Endothelial cell of umbilical vein (primary cell): ENCODE measurements at regions not wholly inside any gene's neighbourhood (a gene's known extent, or its start where the extent isn't known, plus 50 kb on each side); places are given as distances from the start of the nearest gene placed in this dataset.
"Not testable (repeated sequence)": the region's sequence is repeated elsewhere in the genome, so short reads cannot be mapped to it uniquely, and the experiment has no call there.

Source experiments
- BruUV-seq: library from RNA; stranded (reverse); fragments of 400-500 nt; replicated peaks from 2 replicates; lab custom pipeline; 2021; lab: Mats Ljungman, UMichigan
- CTCF ChIA-PET: fragments of 300-600, 350-600 bp; sonication (Branson Sonifier 250); formaldehyde crosslinking; loops from one replicate; lab custom pipeline; 2021; ENCODE audit warnings: antibody characterized with exemption, inconsistent platforms; lab: Charles Lee
- POLR2A ChIA-PET: fragments of 300-600, 350-600 bp; sonication (Branson Sonifier 250); formaldehyde crosslinking; loops from one replicate; lab custom pipeline; 2021; ENCODE audit warnings: antibody characterized with exemption, inconsistent platforms; lab: Charles Lee
- DNase-seq: peaks from one replicate; pipeline ENCODE4 v3.0.0-alpha.2; 2011; ENCODE audit warnings: low read depth, low spot score
- FAIRE-seq: peaks from 2 replicates; lab custom pipeline; 2011; peaks lifted over from hg19 to GRCh38; lab: Jason Lieb, UNC
- H2AFZ ChIP-seq: 2 replicates; pipeline ENCODE4 v1.6.0; 2012; ENCODE audit warnings: low read depth, low read length, control low read depth, inconsistent platforms
- H3K27ac ChIP-seq: 2 replicates; pipeline ENCODE4 v1.5.1; 2011; ENCODE audit warnings: low read depth, mild to moderate bottlenecking, control low read depth, low read length, moderate library complexity; ENCODE audit not compliant: insufficient read depth
- H3K27me3 ChIP-seq, 2 experiments: 2 replicates each; pipeline versions ENCODE4 v1.6.0 to v1.6.1; 2011; ENCODE audit warnings: low read length in 2 of 2, mixed read lengths in 1 of 2; ENCODE audit not compliant: control insufficient read depth in 2 of 2, insufficient read depth in 2 of 2
- H3K36me3 ChIP-seq, 2 experiments: 2 replicates in 1 of 2; 3 replicates in 1 of 2; pipeline ENCODE4 v1.5.1; 2011; ENCODE audit warnings: low read length in 2 of 2, mild to moderate bottlenecking in 1 of 2, moderate library complexity in 1 of 2; ENCODE audit not compliant: control insufficient read depth in 2 of 2, insufficient read depth in 2 of 2; ENCODE audit errors: extremely low read depth in 1 of 2
- H3K4me1 ChIP-seq: 3 replicates; pipeline ENCODE4 v1.5.1; 2011; ENCODE audit warnings: mild to moderate bottlenecking, low read length; ENCODE audit not compliant: control insufficient read depth, insufficient read depth; ENCODE audit errors: extremely low read depth
- H3K4me2 ChIP-seq: 2 replicates; pipeline ENCODE4 v1.6.1; 2011; ENCODE audit warnings: low read length, control low read depth, mixed read lengths; ENCODE audit not compliant: insufficient read depth
- H3K4me3 ChIP-seq, 3 experiments: fragments of 200-600 bp in 1 of 3; sonication (generic), shearing (Covaris generic) in 1 of 3; replicated peaks in 1 of 3; 2 replicates each; pipeline ENCODE4 v1.5.1; 2011 to 2016; ENCODE audit warnings: control low read depth in 3 of 3, low read length in 3 of 3, mild to moderate bottlenecking in 2 of 3, inconsistent platforms in 1 of 3, low read depth in 1 of 3, moderate library complexity in 1 of 3; ENCODE audit not compliant: insufficient read depth in 1 of 3
- H3K79me2 ChIP-seq: 2 replicates; pipeline ENCODE4 v1.6.0; 2012; ENCODE audit warnings: low read length, inconsistent platforms; ENCODE audit not compliant: control insufficient read depth, insufficient read depth
- H3K9ac ChIP-seq: replicated peaks from 2 replicates; pipeline ENCODE3; 2011; ENCODE audit warnings: low read length, control low read depth; ENCODE audit not compliant: insufficient read depth; ENCODE audit errors: extremely low read depth
- H3K9me1 ChIP-seq: replicated peaks from 3 replicates; pipeline ENCODE4 v1.6.0; 2011; ENCODE audit warnings: mild to moderate bottlenecking, low read length; ENCODE audit not compliant: control insufficient read depth, insufficient read depth; ENCODE audit errors: extremely low read depth
- H3K9me3 ChIP-seq: replicated peaks from 2 replicates; pipeline ENCODE4 v1.5.1; 2012; ENCODE audit warnings: low read length, inconsistent platforms; ENCODE audit not compliant: control insufficient read depth, insufficient read depth
- H4K20me1 ChIP-seq: replicated peaks from 2 replicates; pipeline ENCODE3; 2011; ENCODE audit warnings: mild to moderate bottlenecking, low read length; ENCODE audit not compliant: control insufficient read depth, insufficient read depth; ENCODE audit errors: extremely low read depth
- EZH2 ChIP-seq: IDR thresholded peaks from 2 replicates; pipeline ENCODE4 v1.6.1; 2012; ENCODE audit warnings: borderline replicate concordance, low read depth, mild to moderate bottlenecking, moderate library complexity, low read length, inconsistent platforms; ENCODE audit not compliant: severe bottlenecking
- FOS ChIP-seq: IDR thresholded peaks from 2 replicates; pipeline ENCODE4 v1.6.1; 2011; ENCODE audit warnings: mild to moderate bottlenecking, low read length, moderate library complexity, borderline replicate concordance; ENCODE audit not compliant: insufficient read depth
- GATA2 ChIP-seq: IDR thresholded peaks from 2 replicates; pipeline ENCODE4 v1.7.0; 2011; ENCODE audit warnings: low read depth, mild to moderate bottlenecking, moderate library complexity, mixed read lengths, low read length; ENCODE audit not compliant: insufficient read length, insufficient read depth
- JUN ChIP-seq: IDR thresholded peaks from 2 replicates; pipeline ENCODE4 v1.6.1; 2011; ENCODE audit warnings: borderline replicate concordance, low read depth; ENCODE audit not compliant: insufficient read length, insufficient read depth
- MYC ChIP-seq: IDR thresholded peaks from one replicate; pipeline ENCODE4 v1.6.1; 2011; ENCODE audit warnings: mild to moderate bottlenecking, low read depth, low read length
- POLR2A ChIP-seq: IDR thresholded peaks from 2 replicates; pipeline ENCODE4 v1.6.1; 2012; ENCODE audit warnings: low read depth, mild to moderate bottlenecking, control low read depth, low read length
- POLR2AphosphoS5 ChIP-seq: IDR thresholded peaks from 2 replicates; pipeline ENCODE4 v1.6.1; 2012; ENCODE audit warnings: low read depth, mild to moderate bottlenecking, control low read depth, low read length, moderate library complexity; ENCODE audit not compliant: insufficient read depth
- dilution Hi-C: fragments of 300-500 bp; cut with MboI; formaldehyde crosslinking; loops from one replicate; pipeline ENCODE4 v1.15.0; 2019; ENCODE audit warnings: low sequenced_read_pairs; ENCODE audit not compliant: extremely low pct_ligation_motif_present
- intact Hi-C: fragments of 100-400 bp; cut with micrococcal nuclease; formaldehyde crosslinking; loops from one replicate; pipeline ENCODE4 v1.10.0; 2022
- TF ChIP-seq, protein P1 (sequence below): IDR thresholded peaks from 2 replicates; pipeline ENCODE4 v1.6.1; 2011; ENCODE audit not compliant: insufficient read depth, insufficient read length
- TF ChIP-seq, protein P2 (sequence below), 2 donors: IDR thresholded peaks; 1 replicate in 1 of 2; 2 replicates in 1 of 2; pipeline ENCODE4 v1.5.1; 2011; ENCODE audit warnings: low read length in 2 of 2, mild to moderate bottlenecking in 2 of 2, moderate library complexity in 2 of 2, control low read depth in 1 of 2, inconsistent platforms in 1 of 2, low read depth in 1 of 2; ENCODE audit not compliant: insufficient read depth in 1 of 2; ENCODE audit errors: extremely low read depth in 1 of 2

DNA sequence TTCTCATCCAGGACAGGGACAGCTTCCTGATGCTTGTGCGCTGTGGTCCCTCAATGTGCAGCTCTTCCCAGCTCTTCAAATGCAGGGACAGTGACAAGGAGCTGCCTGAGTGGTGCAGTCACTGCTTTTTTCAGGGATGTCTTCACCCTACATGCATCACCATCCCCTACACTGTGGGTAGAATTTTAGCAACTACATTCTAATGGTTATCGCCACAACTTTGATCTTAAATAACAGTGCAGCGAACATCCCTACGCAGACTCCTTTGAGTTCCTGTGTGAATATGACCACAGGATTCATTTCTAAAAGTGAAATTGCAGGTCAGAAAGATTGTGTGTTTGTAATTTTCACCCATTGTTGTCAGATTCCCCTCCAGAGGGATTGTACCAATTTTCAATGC is 90.9 kb downstream of the GGTLC2 start:
- H3K27ac ChIP-seq, DNase-seq, CTCF ChIA-PET, H4K20me1 ChIP-seq, H3K36me3 ChIP-seq, POLR2A ChIA-PET, H3K27me3 ChIP-seq, FAIRE-seq, H3K9ac ChIP-seq, H3K79me2 ChIP-seq, H3K4me1 ChIP-seq, H3K9me3 ChIP-seq, intact Hi-C loops, H3K4me3 ChIP-seq, H2AFZ ChIP-seq, dilution Hi-C loops, BruUV-seq, H3K4me2 ChIP-seq, H3K9me1 ChIP-seq: not testable (repeated sequence)

DNA sequence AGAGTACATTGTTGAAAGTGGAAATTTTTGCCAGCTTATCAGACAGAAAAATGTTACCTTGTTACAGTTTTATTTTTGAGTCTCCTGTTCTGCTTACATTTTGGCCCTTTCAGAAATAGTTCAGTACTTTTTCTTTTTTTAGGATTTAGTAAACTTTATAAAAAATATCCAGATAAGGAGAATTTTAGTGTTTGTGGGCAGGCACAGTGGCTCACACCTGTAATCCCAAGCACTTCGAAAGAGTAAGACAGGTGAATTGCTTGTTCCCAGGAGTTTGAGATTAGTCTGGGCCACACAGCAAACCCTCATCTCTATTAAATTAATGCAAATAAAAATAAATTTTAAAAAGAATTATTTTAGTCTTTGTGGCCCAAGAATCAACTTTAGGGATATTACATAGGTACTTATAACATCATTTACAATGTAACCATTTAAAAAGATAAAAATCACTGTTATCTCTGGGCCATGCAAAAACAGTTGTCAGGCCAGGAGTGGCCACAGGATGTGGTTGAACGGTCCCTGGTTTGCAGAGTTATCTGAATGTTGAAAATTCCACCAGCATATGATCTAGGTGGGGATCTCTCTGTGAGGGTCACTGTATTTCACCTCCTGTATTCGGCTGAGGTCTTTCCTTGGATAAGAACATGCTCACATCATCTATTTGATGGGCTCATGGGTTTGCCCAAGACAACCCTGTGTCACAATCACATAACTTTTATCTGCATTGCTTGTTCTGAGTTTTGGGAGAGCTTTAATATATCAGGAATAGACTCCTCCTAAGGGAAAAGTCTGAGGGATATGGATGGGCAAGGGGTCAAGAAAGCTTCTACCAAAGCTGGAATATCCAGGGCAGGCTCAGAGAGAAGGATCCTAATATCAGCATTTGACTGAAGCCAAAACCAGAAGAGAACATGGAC is 91.5 kb downstream of the GGTLC2 start:
- POLR2A ChIA-PET, result no interaction called here
- Histone ChIP-seq H3K4me3 (no peak overlapping the region), H3K79me2 (no peaks in the 10 kb centered on the region), H2AFZ (no peak overlapping the region), H3K9ac (no peak overlapping the region), H4K20me1 (no peaks in the 10 kb centered on the region), H3K4me1 (no peaks in the 10 kb centered on the region), H3K9me1 (no peaks in the 10 kb centered on the region), H3K36me3 (no peaks in the 10 kb centered on the region), H3K9me3 (no peaks in the 10 kb centered on the region), H3K27me3 (peaks cover 6 to 7% of the 10 kb centered on the region in 2 experiments), H3K4me2 (no peak overlapping the region), H3K27ac (no peak overlapping the region)
- CTCF ChIA-PET, result interaction anchor here (1.3 kb wide), 1 partner anchor 10 kb away, joined by 4 read pairs; no protein-coding TSS in a partner anchor
- no TSS peak for BruUV-seq
- intact Hi-C loops (no loop called here), dilution Hi-C loops (no loop called here)
- DNase-seq (no peak), FAIRE-seq (no peak)
- TF ChIP-seq, protein P1, sequence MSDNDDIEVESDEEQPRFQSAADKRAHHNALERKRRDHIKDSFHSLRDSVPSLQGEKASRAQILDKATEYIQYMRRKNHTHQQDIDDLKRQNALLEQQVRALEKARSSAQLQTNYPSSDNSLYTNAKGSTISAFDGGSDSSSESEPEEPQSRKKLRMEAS, result no peak
- TF ChIP-seq, protein P2, sequence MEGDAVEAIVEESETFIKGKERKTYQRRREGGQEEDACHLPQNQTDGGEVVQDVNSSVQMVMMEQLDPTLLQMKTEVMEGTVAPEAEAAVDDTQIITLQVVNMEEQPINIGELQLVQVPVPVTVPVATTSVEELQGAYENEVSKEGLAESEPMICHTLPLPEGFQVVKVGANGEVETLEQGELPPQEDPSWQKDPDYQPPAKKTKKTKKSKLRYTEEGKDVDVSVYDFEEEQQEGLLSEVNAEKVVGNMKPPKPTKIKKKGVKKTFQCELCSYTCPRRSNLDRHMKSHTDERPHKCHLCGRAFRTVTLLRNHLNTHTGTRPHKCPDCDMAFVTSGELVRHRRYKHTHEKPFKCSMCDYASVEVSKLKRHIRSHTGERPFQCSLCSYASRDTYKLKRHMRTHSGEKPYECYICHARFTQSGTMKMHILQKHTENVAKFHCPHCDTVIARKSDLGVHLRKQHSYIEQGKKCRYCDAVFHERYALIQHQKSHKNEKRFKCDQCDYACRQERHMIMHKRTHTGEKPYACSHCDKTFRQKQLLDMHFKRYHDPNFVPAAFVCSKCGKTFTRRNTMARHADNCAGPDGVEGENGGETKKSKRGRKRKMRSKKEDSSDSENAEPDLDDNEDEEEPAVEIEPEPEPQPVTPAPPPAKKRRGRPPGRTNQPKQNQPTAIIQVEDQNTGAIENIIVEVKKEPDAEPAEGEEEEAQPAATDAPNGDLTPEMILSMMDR (IDR thresholded peaks at IDR 0.05; ENCODE audit: extremely low read depth in 1 of 2, insufficient read depth in 1 of 2, low read depth in 1 of 2, low read length in 2 of 2), result no peak
- no peak for TF ChIP-seq EZH2
- TF ChIP-seq POLR2A, result no peak
- no peak for TF ChIP-seq POLR2AphosphoS5
- TF ChIP-seq JUN, result no peak
- no peak for TF ChIP-seq GATA2
- no peak for TF ChIP-seq FOS
- TF ChIP-seq MYC, result no peak
